Cerebellar cortex (tissue), 1 donor: ENCODE measurements at regions not wholly inside any gene's neighbourhood (a gene's known extent, or its start where the extent isn't known, plus 50 kb on each side); places are given as distances from the start of the nearest gene placed in this dataset.

ENCODE experiments used
- DNase-seq: peaks from one replicate; pipeline ENCODE4 v3.0.0-alpha.2; 2015; ENCODE audit warnings: low spot score

- no peak for DNase-seq
These were observed 93.4 kb upstream of the EDNRB start for GRCh38 chr13:78012046-78012445.

DNA sequence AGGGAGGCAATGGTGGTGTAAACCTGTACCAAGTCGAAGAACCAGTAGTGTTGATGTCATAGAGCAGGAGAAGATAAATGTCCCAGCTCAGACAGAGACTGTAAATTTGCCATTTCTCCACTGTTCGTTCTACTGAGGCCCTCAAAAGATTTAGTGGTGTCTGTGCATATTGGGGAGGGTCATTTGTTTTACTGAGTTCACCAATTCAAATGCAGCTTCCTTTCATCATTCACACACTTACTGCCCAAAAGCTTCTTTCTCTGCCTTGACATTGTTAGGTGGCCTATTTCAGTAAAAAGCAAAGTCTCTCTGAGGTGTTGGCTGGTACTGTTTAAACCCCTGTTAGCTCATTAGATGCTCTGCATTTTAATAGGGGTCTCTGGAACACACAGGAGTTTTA, 86.2 kb upstream of the EDNRB start:
- no peak for DNase-seq

DNA sequence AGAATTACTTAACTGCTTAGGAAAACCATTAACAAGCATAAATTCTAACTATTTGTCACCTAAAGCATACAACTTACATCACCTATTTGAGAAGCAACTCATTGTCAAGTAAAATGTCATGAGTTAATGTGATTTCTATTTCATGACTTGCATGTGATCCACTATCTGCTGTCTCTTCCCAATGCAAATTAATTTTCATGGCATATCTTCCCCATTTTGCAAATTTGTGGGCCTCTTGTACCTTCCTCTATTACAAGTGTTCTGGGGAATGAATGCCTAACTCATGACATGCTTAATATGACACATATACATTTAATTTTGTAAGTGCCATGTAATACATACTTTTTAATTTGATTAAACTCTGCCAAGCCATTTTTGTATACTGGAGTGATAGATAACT, 81.1 kb upstream of the EDNRB start:
- no peak for DNase-seq

GRCh38 chr13:77994166-77994565, 75.5 kb upstream of the EDNRB start:
- no peak for DNase-seq

DNA sequence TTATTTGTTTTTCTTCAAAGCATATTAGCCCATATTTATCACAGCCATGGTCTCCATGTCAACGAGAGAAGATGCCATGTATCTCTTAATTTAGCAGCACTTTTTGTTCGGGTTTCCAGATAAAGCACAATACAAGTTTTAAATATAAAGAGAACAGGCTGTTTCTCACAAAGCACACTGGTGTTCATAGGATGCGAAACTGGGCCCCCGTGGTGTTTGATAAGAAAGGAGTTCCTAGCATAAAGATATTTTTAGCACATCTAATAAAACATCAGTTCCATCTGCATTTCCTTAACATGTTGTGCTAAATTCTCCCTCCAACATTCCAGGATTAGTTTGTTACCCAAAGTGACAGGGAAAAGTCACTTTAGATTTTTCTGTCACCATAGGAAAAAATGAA, 72.4 kb upstream of the EDNRB start:
- no peak for DNase-seq

- DNase-seq, result no peak
These were observed 70.7 kb upstream of the EDNRB start for GRCh38 chr13:77989281-77989680.

DNA sequence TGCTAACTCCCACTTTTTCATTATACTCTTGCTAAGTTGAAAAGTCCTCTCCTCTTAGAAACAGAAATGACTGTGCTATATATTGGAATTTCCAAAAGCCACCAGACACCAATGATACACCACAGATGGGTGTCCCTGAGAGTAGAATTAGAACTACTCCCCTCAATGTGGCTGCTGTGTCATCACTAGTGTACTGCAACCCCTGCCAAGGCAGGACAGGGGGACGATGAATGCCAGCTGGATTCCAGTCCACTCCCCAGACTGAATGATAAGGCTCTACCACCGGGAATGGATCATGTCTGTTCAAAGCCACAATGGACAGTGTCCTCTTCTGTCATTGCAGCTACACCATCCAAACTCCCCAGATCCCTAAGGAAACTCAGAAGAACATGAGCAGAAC, 69.7 kb upstream of the EDNRB start:
- no peak for DNase-seq

DNA sequence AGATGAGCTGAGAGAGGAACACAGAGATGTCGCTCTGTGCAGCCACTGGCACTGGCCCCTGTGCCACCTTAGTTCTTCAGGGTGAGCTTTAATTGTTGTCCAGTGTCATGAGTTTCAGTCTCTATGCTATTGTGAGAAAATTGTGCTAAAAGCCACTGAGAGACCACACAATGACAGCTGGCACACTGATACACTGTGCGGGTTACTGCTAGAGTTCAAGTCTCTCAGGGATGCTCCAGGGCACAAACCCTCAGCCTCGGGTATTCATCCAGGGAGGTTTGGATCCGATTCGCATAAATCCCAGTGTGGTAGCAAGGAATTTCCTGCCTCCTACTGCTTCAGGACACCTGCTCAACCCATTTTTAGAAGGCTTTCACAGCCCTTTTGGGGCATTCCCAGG, 68.1 kb upstream of the EDNRB start:
- no peak for DNase-seq

- no peak for DNase-seq
These were observed 67.4 kb upstream of the EDNRB start for GRCh38 chr13:77985866-77986636.

GRCh38 chr13:77981281-77981881, 62.8 kb upstream of the EDNRB start:
- no peak for DNase-seq

GRCh38 chr13:77980592-77980991, 62.0 kb upstream of the EDNRB start:
- no peak for DNase-seq

DNA sequence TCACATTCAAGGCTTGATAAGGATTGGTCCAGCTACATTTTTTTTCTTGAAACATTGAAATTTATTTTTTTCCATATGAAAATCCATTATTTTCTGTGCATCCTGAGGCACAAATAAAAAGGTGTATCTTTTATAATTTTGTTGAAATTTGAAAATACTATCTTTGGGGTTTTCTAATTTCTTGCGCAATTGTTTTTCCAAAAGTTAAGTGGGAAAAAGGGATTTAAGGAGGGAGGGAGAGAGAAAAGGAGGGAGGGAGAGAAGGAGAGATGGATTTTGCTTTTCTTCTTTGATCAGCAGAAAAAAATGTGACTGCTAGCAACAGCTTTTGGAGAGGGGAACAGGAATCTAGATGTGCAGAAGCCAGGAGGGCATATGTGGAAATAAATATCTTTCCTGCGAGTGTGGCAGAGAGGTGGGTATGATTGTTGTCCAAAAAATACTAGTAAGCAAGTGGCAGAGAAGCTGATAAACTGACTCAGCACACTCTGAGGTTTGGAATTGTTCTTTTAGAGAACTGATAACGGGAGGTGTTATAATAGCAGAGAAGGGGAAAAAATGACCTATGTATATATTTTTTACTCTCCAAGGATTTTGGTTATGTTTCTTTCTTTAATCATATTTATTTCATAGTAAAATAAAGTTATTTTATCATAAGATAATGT, 61.2 kb upstream of the EDNRB start:
- DNase-seq, result no peak

DNA sequence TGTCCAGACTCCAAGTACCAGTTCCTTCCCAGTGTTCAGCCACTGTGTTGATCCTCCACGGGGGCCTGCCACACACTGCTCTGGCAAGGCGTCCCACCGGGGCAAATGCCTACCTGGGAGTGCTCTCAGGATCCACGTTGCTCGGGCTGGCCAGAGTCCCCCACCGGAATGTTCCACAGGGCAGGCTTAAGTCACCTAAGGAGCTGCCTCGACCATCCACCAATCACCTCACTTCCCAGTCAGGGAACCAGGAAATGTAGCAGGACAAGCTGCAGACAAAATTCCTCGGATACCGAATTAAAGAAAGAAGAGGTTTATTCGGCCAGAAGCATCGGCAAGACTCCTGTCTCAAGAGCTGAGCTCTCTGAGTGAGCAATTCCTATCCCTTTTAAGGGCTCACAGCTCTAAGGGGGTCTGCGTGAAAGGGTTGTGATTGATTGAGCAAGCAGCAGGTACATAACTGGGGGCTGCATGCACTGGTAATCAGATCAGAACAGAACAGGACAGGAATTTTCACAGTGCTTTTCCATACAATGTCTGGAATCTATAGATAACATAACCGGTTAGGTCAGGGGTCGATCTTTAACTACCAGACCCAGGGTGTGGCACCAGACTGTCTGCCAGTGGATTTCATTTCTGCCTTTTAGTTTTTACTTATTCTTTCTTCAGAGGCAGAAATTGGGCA, 56.9 kb upstream of the EDNRB start:
- DNase-seq, result no peak

GRCh38 chr13:77969299-77969698, 50.7 kb upstream of the EDNRB start:
- no peak for DNase-seq
